Smooth muscle cell (in vitro differentiated cells): ENCODE measurements at regions not wholly inside any gene's neighbourhood (a gene's known extent, or its start where the extent isn't known, plus 50 kb on each side); places are given as distances from the start of the nearest gene placed in this dataset.

Experiments
- DNase-seq: peaks from one replicate; lab custom pipeline; 2025; ENCODE audit not compliant: unreplicated experiment; lab: John Stamatoyannopoulos, UW
- H2AFZ ChIP-seq: fragments of 200-600 bp; sonication (generic); 2 replicates; pipeline ENCODE4 v1.6.0; 2016; ENCODE audit warnings: antibody characterized with exemption, low read depth, mild to moderate bottlenecking
- H3F3A ChIP-seq: fragments of 200-600 bp; sonication (generic); 2 replicates; pipeline ENCODE4 v1.6.0; 2017; ENCODE audit warnings: antibody characterized with exemption, low read depth
- H3K27ac ChIP-seq: fragments of 200-600 bp; sonication (generic); 2 replicates; pipeline ENCODE4 v1.5.1; 2016; ENCODE audit warnings: low read depth, mild to moderate bottlenecking
- H3K27me3 ChIP-seq: fragments of 200-600 bp; sonication (generic); 2 replicates; pipeline ENCODE4 v1.6.1; 2016; ENCODE audit warnings: low read depth, mild to moderate bottlenecking
- H3K36me3 ChIP-seq: fragments of 200-600 bp; sonication (generic); 2 replicates; pipeline ENCODE4 v1.5.1; 2016; ENCODE audit warnings: low read depth
- H3K4me1 ChIP-seq: fragments of 200-600 bp; sonication (generic); 2 replicates; pipeline ENCODE4 v1.5.1; 2016; ENCODE audit warnings: low read depth
- H3K4me2 ChIP-seq: fragments of 200-600 bp; sonication (generic); 2 replicates; pipeline ENCODE4 v1.6.0; 2016; ENCODE audit warnings: mild to moderate bottlenecking
- H3K4me3 ChIP-seq: fragments of 200-600 bp; sonication (generic); 2 replicates; pipeline ENCODE4 v1.5.1; 2016; ENCODE audit warnings: mild to moderate bottlenecking
- H3K79me2 ChIP-seq: fragments of 200-600 bp; sonication (generic); 2 replicates; pipeline ENCODE4 v1.6.0; 2016; ENCODE audit warnings: low read depth, mild to moderate bottlenecking
- H3K9ac ChIP-seq: fragments of 200-600 bp; sonication (generic); 2 replicates; pipeline ENCODE4 v1.6.0; 2016; ENCODE audit warnings: low read depth
- H3K9me3 ChIP-seq: fragments of 200-600 bp; sonication (generic); replicated peaks from 2 replicates; pipeline ENCODE4 v1.5.1; 2016; ENCODE audit warnings: low read depth
- H4K20me1 ChIP-seq: fragments of 200-600 bp; sonication (generic); 2 replicates; pipeline ENCODE4 v1.6.0; 2016; ENCODE audit warnings: low read depth
- CTCF ChIP-seq: fragments of 200-600 bp; sonication (generic); IDR thresholded peaks from 2 replicates; pipeline ENCODE4 v1.5.1; 2017; ENCODE audit warnings: borderline replicate concordance, mild to moderate bottlenecking, antibody characterized with exemption; ENCODE audit not compliant: insufficient read depth, poor library complexity, severe bottlenecking
- WGBS: methylation state at CpG from one replicate; pipeline ENCODE4 v1.1.7; 2016; ENCODE audit warnings: low lambda C conversion rate; 5-methylcytosine and 5-hydroxymethylcytosine counted together

- Histone ChIP-seq H3K36me3 (no peaks in the 10 kb centered on the region), H4K20me1 (no peaks in the 10 kb centered on the region), H3K4me1 (no peaks in the 10 kb centered on the region), H3F3A (no peaks in the 10 kb centered on the region), H3K79me2 (no peaks in the 10 kb centered on the region), H2AFZ (no peak overlapping the region), H3K9me3 (no peaks in the 10 kb centered on the region), H3K9ac (no peak overlapping the region), H3K27ac (no peak overlapping the region), H3K4me2 (no peak overlapping the region), H3K4me3 (no peak overlapping the region), H3K27me3 (no peaks in the 10 kb centered on the region)
- no peak for TF ChIP-seq CTCF
- no peak for DNase-seq
- WGBS, result 89% methylated on average over 8 of the region's 8 CpGs
These were observed 406.1 kb downstream of the TCERG1L start for GRCh38 chr10:130905386-130905785.

GRCh38 chr10:130905921-130906320 is 405.6 kb downstream of the TCERG1L start:
- TF ChIP-seq CTCF, result no peak
- no peaks in the 10 kb centered on the region for H3F3A ChIP-seq
- H3K4me1 ChIP-seq, result no peaks in the 10 kb centered on the region
- no peak overlapping the region for H3K27ac ChIP-seq
- no peak overlapping the region for H3K4me3 ChIP-seq
- no peaks in the 10 kb centered on the region for H3K79me2 ChIP-seq
- no peaks in the 10 kb centered on the region for H4K20me1 ChIP-seq
- H3K36me3 ChIP-seq, result no peaks in the 10 kb centered on the region
- no peak overlapping the region for H2AFZ ChIP-seq
- no peak overlapping the region for H3K9ac ChIP-seq
- H3K27me3 ChIP-seq, result no peaks in the 10 kb centered on the region
- no peak for DNase-seq
- H3K9me3 ChIP-seq, result no peaks in the 10 kb centered on the region
- 82% methylated on average over 8 of the region's 8 CpGs for WGBS
- no peak overlapping the region for H3K4me2 ChIP-seq

- H2AFZ ChIP-seq, result no peak overlapping the region
These were observed 400.7 kb downstream of the TCERG1L start for GRCh38 chr10:130910848-130911247.

More at GRCh38 chr10:130910848-130911247, 400.7 kb downstream of the TCERG1L start:
- no peaks in the 10 kb centered on the region for H3K4me1 ChIP-seq
- H3K27ac ChIP-seq, result no peak overlapping the region
- no peak overlapping the region for H3K4me2 ChIP-seq
- no peaks in the 10 kb centered on the region for H3K27me3 ChIP-seq
- TF ChIP-seq CTCF, result no peak
- H4K20me1 ChIP-seq, result no peaks in the 10 kb centered on the region
- no peaks in the 10 kb centered on the region for H3K36me3 ChIP-seq
- H3K9me3 ChIP-seq, result no peaks in the 10 kb centered on the region
- H3K9ac ChIP-seq, result no peak overlapping the region
- H3K4me3 ChIP-seq, result no peak overlapping the region
- H3F3A ChIP-seq, result no peaks in the 10 kb centered on the region
- no peak for DNase-seq
- 85% methylated on average over 2 of the region's 2 CpGs for WGBS
- H3K79me2 ChIP-seq, result no peaks in the 10 kb centered on the region
